ENCODE measurements at regions not wholly inside any gene's neighbourhood (a gene's known extent, or its start where the extent isn't known, plus 50 kb on each side); places are given as distances from the start of the nearest gene placed in this dataset.

DNA sequence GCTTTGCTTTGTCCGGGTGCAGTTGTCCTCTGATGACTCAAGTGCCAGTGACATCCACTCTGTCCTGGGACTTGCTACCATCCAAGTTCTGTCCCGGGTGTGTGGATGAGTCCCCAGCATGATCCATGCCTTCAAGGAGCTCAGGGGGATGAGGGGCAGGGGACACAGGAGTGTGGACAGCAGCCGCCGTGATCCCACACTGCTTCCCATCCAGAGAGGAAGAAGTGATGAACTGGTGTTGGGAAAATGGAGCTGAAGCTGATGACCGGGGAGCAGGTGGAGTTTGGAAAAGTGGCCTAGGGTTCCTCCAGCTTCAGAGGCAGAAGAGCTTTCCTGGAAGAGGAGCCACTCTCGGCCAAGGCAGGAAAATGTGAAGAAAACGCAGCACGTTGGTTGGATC lies 249.6 kb upstream of the TNRC6C start:
- no peak for DNase-seq (ENCODE audit: low read depth, low spot score)
- H3K27ac ChIP-seq: no peak overlapping the region

DNA sequence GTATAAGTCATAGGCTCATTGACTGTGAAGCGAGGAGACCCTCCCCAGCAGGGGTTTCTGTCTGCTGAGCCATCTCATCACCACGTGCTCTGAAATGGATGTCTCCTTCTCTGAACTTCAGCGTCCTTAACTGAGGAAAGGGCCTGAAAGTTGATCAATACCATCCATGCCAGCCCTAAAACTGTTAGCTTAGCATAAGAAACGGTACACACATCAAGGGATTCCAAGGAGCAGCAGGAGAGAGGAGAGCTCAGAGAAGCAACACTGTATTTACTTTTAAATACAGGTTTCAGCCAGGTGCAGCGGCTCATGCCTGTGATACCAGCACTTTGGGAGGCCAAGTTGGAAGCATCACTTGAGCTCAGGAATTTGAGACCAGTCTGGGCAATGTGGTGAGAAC lies 248.9 kb upstream of the TNRC6C start:
- DNase-seq (ENCODE audit: low read depth, low spot score): no peak
- H3K27ac ChIP-seq: no peak overlapping the region

DNA sequence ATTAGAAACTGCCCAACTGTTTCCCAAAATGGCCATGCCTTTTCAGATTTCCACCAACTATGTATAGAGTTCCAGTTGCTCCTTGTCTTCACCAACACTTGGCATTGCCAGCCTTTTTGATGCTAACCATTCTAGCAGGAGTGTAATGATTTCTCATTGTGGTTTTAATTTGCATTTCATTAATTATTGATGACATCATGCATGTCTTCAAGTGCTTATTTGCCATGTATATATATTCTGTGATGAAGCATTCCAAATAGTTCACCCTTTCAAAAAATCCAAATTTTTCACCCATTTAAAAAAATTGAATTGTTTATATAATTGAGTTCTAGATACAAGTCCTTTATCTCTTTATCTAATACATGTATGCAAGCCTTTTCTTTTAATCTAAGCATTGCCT lies 245.9 kb upstream of the TNRC6C start:
- no peak for DNase-seq (ENCODE audit: low read depth, low spot score)
- no peak overlapping the region for H3K27ac ChIP-seq

DNA sequence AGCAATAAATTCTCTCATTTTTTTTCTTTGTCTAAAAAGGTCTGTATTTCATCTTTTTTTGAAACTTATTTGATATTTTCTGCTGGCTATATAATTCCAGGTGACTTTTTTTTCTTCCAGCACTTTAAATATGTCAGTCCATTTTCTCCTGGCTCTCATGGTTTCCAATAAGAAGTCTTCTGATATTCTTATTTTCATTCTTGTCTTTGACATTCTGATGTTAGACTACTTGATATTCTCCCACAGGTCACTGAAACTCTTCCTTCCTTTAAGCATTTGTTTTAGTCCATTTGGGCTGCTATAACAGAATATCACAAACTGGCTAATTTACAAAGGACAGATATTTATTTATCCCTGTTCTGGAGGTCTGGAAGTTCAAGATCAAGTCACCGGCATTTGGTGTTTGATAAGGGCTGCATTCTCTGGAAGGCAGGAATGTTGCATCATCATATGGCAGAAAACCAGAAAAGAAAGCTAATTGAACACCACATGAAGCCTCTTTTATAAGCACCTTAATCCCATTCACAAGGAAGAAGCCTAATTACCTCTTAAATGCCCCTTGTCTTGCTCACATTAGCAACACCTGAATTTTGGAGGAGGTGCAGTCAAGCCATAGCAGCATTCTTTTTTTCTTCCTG lies 242.1 kb upstream of the TNRC6C start:
- H3K27ac ChIP-seq: no peak overlapping the region
- no peak for DNase-seq (ENCODE audit: low read depth, low spot score)

DNA sequence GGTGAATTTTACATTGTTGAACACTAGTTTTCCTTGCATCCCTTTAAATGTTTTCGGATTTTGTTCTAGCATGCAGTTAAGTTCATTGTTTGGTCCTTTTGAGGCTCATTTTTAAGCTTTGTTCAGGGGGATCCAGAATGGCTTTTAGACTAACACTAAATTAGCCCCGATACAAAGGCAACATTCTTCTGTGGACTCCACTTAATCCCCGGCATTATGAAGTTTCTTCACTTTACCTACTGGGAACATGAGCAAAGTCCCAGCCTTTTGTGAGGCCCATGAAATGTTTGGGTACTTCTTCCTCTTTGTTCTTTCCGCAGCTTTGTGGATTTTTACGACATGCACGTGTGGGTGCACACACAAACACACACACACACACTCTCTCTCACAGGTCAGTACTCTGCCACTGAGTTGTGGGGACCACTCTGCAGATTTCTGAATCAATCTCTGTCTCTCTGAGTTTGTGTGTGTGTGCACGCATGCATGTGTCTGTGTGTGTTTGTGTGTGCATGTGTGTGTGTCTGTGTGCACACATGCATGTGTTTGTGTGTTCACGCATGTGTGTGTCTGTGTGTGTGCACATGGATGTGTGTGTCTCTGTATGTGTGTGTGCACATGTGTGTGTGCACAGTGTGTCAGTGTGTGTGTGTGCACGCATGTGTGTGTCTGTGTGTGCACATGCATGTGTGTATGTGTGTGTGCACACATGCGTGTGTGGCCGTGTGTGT lies 240.4 kb upstream of the TNRC6C start:
- no peak for DNase-seq (ENCODE audit: low read depth, low spot score)
- no peak overlapping the region for H3K27ac ChIP-seq

DNA sequence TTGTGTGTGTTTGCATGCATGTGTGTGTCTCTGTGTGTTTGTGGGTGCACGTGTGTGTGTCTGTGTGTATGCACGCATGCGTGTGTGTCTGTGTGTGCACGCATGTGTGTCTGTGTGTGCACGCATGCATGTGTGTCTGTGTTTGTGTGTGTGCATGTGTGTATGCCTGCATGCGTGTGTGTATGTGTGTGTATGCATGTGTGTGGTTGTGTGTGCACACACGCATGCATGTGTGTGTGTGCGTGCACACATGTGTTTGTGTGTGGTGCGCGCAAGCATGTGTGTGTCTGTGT lies 239.9 kb upstream of the TNRC6C start:
- H3K27ac ChIP-seq: no peak overlapping the region
- no peak for DNase-seq (ENCODE audit: low read depth, low spot score)

DNA sequence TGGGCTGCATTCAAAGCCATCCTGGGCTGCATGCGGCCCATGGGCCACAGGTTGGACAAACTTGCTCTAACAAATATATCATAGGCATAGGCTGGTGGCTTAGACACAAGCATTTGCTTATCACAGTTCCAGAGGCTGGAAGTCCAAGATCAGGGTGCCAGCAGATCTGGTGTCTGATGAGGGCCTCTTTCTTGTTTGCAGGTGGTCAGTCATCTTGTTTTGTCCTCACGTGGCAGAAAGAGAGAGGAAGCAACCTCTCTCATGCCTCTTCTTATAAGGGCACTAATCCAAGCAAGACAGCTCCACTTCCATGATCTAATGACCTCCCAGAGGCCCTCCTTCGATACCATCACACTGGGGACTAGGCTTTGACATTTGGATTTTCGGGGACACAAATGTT lies 238.7 kb upstream of the TNRC6C start:
- H3K27ac ChIP-seq: no peak overlapping the region
- no peak for DNase-seq (ENCODE audit: low read depth, low spot score)

DNA sequence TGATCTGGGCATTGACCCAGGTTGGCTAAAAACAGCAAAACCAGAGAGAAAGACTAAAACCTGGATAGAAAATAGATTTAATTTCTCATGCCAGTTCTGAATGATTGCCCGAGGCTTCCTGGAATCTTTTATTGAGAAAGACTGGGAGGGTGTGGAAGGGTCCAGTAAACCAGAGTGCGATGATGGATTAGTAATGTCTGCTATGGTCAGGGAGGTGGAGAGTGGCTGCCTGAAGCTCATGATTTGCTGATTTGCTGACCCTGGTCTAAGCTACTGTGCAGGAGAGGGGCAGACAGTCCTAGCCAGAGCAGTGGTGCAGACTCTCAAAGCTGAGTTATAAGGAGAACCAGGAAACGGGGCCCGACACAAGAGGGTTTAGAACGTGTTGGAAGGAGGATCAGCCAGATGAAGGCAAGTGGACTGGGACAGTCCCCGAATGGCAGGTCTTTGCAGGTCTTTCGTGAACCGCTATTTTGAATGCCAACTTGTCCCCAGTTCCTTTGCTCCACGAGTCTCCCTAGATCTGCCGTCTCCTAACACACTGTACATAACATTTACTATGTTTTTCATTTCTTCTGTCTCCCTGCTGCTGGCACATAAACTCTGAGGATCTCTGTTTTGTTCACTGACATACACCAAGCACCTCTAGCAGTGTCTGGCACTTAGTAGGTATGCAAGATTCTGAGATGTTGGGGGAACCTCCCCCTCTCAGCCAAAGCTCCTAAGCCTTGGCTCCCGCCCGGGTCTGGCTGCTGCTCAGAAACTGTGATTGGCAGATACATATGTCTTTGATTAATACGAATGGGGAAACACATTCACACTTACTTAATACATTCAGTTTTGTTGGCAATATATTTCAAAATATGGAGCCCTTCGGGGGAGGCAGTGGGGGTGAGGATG lies 237.3 kb upstream of the TNRC6C start:
- no peak for DNase-seq (ENCODE audit: low read depth, low spot score)
- no peak overlapping the region for H3K27ac ChIP-seq

DNA sequence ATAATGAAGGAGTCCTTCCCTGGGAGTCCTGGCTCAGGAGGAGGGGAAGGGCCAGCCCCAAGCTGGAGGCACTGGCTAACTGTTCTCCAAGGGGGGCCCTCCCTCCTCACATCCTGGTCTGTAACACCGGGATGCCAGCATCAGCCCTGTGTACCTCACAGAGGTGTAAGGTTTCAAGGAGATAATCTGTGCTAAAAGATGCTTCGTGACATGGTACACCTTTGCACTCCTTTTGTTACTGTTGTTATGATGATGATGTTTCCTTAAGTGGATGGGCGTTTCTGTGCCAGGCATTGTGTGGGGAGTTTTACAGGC lies 236.7 kb upstream of the TNRC6C start:
- H3K27ac ChIP-seq: no peak overlapping the region
- no peak for DNase-seq (ENCODE audit: low read depth, low spot score)

DNA sequence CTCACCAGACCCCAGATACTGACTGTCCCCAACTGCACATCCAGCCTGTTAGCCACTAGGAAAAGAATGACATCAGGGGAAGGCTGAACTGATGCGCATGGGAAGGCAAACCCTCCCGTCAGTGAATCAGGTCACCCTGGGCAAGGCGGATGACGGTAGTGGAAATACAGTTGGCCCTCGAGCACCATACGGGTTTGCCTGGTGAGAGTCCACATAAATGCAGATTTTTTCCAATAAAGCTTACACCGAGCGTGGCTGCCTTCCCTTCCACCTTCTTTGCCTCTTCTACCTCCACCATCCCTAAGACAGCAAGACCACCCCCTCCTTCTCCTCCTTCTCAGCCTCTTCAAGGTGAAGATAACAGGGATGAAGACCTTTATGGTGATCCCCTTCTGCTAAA lies 236.1 kb upstream of the TNRC6C start:
- H3K27ac ChIP-seq: no peak overlapping the region
- DNase-seq (ENCODE audit: low read depth, low spot score): no peak

DNA sequence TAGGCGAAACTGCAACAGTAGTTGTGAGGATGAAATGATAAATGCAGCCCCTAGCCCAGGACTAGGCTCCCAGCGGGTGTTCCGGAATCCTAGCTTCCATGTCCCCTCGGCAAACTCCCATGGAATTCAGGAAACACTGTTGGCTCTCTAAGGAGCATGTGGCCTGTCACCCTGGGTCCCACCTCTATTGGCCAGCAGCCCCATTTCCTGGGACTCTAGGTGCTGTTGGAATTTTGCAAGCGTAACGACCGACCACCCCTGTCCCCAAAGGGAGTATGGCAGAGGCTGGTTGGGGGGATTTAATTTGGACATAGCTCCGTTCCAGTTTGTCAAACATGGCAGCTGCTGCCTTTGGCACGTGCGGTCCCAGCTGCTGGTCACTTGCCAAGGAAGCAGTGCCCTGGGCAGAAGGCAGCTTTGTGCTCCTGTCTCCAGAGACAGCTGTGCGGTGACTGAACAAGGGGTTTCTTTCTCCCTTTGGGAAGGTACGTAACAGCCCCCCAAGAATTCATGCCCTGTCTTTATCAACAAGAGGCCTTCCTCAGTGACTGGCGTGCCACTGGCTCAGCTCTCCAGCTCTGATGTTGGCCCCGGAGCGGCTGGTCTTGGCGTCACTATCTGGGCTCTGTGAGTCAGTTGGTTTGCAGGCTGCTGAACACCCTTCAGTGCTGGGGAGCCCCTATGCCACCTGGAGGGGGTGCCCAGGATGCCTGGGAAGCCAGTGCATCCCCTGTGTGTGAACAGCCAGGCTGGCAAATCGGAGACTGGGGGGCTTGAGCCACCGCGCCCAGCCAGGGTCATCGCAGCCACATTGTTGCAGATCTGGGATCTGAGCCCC lies 235.2 kb upstream of the TNRC6C start:
- no peak for DNase-seq (ENCODE audit: low read depth, low spot score)
- no peak overlapping the region for H3K27ac ChIP-seq

DNA sequence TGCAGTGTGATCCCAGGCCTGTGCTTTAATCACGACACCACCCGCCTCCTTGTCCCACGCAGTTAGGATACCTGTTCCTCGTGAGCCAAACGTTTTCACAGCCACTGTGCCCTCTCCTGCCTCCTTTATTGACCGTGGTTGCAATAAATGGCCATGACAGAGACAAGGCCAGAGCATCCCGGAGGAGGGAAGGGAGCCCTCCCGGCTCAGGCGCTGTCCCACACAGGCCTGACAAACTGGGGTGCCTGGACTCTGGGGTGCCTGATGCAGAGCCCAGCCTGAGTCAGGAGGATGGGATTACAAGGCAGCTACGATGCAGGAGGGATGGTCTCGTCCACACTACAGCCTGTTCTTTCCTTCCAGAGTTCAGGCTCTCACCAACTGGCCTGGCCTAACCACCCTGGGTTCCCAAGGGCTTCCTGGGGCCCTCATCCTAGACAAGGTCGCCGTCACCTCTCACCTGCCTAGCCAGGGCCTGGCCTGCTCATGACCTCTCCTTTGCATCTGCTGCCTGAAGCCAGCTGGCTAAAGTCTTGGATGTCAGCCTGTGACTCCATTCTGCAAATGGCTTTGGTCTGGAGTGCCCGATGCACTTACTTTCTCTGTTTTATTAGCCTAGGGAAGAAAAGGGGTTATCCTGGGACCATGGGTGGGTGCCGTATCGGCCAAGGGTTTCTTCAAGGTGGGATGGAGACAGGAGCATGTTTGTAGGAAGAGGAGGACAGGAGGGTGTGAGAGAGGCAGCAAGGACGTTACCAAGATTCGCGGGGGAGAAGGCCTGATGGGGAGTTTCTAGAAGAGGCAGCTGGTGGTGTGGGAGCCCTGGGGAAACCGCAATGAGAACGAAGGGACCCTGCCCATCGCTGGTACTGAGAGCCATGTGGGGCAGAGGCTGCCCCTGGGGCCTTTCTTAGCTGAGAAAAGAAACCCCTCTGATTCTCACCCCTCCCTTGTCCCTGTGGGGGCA lies 234.3 kb upstream of the TNRC6C start:
- no peak overlapping the region for H3K27ac ChIP-seq
- no peak for DNase-seq (ENCODE audit: low read depth, low spot score)

DNA sequence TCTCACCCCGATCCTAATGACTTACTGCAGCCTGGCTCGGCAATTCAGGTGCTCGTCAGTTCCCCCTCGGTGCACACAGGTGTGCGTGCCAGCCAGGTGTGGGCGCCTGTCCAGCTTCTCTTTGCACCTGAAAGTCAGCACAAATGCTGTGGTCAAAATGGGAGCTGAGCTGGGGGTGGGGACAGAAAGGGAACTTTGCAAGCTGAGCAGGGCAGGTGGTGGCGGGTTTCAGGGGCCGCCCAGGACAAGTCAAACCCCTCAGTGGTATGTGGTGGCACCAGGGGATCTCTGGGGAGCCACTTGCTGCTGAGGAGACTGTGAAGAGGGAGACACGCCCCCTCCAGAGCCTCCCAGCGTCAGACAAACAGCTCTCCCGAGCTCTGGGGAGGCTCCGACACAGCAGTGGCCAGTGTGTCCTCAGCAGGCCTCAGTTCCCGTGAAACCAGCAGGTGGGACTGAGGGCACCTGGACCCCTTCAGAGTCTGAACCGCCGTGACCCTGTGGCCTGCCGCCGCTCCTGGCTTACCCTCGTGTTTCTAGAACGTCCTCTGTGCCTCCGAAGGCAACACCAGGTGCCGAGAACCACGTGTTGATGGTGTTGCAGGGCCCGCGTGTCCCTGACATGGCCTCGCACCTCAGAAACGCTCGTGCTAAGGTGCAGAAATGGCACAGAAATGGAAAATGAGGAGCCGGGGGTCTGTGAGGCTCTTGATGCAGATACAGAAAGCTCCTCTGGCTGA lies 233.5 kb upstream of the TNRC6C start:
- DNase-seq (ENCODE audit: low read depth, low spot score): no peak
- H3K27ac ChIP-seq: no peak overlapping the region

DNA sequence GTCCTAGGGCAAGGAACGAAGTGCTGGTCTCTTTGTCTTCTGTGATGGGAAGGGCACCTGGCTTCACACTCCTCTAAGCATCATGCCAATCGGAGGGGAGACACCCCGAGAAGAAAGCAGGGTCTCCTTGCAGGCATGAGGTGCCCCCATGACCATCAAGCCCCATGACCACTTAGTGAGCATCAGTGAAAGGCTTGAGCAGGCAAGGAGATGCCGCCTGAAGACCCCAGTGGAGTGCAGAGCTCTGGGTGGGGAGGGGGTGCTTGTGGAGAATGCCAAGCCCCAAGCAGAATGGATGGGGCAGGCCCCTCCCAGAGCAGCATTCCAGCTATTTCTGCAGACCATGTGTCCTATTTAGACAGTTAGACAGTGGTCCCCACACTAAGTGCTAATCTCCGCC lies 232.7 kb upstream of the TNRC6C start:
- no peak overlapping the region for H3K27ac ChIP-seq
- no peak for DNase-seq (ENCODE audit: low read depth, low spot score)

DNA sequence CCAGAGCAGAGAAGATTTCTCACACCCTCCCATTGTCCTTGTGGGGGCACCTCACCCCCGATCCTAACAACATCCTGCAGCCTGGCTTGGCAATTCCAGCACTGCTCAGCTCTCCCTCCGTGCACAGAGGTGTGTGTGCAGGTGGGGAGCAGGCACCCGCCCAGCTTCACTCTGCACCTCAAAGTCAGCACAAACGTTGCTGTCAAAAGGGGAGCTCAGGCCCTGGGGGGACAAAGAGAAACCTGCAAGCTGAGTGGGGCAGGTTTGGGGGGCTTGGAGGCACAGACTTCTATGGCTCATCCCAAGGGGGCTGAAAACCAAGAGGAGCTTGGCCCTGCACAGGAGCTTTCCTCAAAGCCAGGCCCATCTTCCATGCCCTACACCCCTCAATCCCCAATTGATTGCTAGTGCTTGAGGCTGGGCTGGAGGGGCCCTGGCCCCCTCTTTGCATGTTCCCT lies 231.9 kb upstream of the TNRC6C start:
- no peak overlapping the region for H3K27ac ChIP-seq
- no peak for DNase-seq (ENCODE audit: low read depth, low spot score)

DNA sequence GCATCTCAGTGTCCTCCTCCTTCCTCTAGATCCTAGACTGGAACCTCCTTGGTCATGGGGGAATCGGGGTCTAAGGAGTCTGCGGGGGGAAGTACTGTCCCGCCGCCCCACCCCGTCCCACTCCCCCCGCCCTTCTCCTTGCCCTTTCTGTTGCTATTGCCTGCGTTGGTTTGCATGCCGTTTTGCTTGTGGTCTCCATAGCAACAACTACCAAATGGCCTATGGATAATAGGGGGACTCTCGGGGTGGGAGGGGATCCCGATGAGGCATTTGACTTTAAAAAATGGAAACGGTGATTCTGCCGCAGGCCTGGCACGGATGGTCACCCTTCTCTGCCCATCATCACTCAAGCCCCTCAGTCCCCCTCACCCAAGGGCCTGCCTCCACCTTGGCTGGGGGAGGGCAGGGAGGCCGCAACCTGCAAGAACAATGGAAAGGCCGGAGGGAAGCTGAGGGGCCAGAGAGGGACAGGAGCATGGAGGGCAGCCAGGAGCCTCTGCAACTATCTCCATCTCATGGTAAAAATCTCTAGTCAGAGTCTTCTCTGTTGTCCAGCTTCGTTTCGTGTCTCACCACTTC lies 231.4 kb upstream of the TNRC6C start:
- no peak for DNase-seq (ENCODE audit: low read depth, low spot score)
- H3K27ac ChIP-seq: no peak overlapping the region

DNA sequence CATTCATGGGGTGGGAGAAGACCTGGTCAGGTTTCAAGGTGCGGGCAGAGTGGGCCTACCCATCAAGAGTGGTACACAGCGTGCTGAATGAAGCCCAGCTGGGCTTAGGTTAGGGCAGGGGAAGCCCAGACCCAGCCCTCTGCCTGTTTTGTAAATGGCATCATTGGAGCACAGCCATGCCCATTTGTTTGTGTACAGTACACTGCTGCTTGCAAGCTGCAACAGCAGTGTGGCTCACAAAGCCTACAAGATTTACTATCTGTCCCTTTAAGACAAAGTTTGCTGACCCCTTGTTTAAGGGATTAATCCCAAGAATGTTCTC lies 230.1 kb upstream of the TNRC6C start:
- no peak overlapping the region for H3K27ac ChIP-seq
- no peak for DNase-seq (ENCODE audit: low read depth, low spot score)

DNA sequence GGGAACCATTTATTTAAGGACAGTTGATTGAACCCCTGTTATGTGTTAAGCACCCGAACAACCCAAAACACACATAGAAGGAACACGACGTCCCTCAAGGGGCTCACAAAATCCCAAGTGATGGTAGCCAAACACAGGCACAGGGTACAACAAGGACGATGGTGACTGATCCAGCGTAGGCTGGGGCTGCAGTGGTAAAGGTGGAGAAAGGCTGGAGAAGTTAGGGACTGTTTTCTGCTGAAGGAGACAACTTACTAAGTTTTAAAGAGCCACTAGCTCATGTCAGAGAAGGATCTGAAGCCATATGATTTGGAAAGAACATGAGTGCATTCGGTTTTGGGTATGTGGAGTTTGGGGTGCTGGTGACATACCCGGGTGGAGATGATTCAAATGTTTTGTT lies 229.6 kb upstream of the TNRC6C start:
- H3K27ac ChIP-seq: no peak overlapping the region
- DNase-seq (ENCODE audit: low read depth, low spot score): no peak

DNA sequence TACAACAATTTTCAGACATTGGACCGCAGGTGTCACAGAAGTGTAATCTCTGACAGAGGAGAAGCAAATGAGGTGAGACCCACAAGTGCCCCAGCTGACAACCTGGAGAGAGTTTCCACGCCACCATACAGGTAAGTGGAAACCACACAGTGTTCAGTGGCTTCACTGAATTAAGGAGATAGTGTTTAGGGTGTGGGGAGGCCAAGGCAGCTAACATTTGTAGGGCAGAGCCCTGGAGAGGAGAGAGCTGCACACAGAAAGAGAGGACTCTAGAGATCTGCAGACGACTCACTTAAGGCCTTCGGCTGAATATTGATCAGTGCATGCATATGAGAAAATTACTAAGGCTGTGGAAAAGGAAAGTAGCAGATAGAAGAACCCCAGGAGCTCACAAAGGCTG lies 228.9 kb upstream of the TNRC6C start:
- no peak for DNase-seq (ENCODE audit: low read depth, low spot score)
- no peak overlapping the region for H3K27ac ChIP-seq
